Neural crest cell (in vitro differentiated cells): ENCODE measurements at regions not wholly inside any gene's neighbourhood (a gene's known extent, or its start where the extent isn't known, plus 50 kb on each side); places are given as distances from the start of the nearest gene placed in this dataset.

ENCODE experiments used
- DNase-seq: peaks from one replicate; pipeline ENCODE4 v3.0.0; 2021; ENCODE audit warnings: low read depth, mixed read lengths, low spot score
- H3K27ac Mint-ChIP-seq: one replicate; pipeline ENCODE4 v1.8.0; 2021; ENCODE audit warnings: mild to moderate bottlenecking, mixed read lengths; ENCODE audit not compliant: unreplicated experiment
- H3K27me3 Mint-ChIP-seq: 2 replicates; pipeline ENCODE4 v1.8.0; 2021; ENCODE audit warnings: low read depth, mild to moderate bottlenecking, mixed read lengths
- H3K36me3 Mint-ChIP-seq: 2 replicates; pipeline ENCODE4 v1.8.0; 2021; ENCODE audit warnings: low read depth, mild to moderate bottlenecking, mixed read lengths
- H3K4me1 Mint-ChIP-seq: 2 replicates; pipeline ENCODE4 v1.8.0; 2021; ENCODE audit warnings: mixed read lengths
- H3K4me3 Mint-ChIP-seq: one replicate; pipeline ENCODE4 v1.8.0; 2021; ENCODE audit warnings: mild to moderate bottlenecking, mixed read lengths
- H3K9me3 Mint-ChIP-seq: 2 replicates; pipeline ENCODE4 v1.8.0; 2021; ENCODE audit warnings: mixed read lengths
- TF ChIP-seq, protein P1 (sequence below): fragments of 200-600 bp; sonication (generic); conservative IDR thresholded peaks from 2 replicates; pipeline ENCODE4 v1.5.0; 2021; ENCODE audit warnings: antibody characterized with exemption, mild to moderate bottlenecking

DNA sequence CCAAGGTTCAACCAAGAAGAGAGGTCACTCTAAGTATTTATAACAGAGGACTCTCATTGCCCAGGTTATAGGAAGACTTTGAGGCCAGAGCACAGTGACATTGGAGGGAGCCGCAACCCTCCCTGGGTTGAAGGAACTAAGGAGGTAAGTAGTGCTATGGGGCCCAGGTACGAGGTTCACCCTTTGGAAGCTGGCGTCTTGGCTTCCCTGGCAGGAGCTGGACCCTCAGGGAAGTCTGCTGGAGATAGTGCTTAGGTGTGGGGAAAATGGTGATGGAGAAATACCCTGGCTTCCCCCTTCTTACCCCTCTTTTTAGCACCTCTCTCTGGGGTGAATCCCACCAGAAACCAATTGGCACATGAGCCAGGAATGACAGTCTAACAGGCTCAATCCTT lies 317.9 kb upstream of the ZNF32 start:
- Mint-ChIP-seq H3K36me3 (no peaks in the 10 kb centered on the region), H3K27ac (no peak overlapping the region), H3K27me3 (peaks cover 3% of the 10 kb centered on the region), H3K4me3 (no peak overlapping the region), H3K9me3 (no peaks in the 10 kb centered on the region), H3K4me1 (no peaks in the 10 kb centered on the region)
- DNase-seq = no peak
- TF ChIP-seq, protein P1, sequence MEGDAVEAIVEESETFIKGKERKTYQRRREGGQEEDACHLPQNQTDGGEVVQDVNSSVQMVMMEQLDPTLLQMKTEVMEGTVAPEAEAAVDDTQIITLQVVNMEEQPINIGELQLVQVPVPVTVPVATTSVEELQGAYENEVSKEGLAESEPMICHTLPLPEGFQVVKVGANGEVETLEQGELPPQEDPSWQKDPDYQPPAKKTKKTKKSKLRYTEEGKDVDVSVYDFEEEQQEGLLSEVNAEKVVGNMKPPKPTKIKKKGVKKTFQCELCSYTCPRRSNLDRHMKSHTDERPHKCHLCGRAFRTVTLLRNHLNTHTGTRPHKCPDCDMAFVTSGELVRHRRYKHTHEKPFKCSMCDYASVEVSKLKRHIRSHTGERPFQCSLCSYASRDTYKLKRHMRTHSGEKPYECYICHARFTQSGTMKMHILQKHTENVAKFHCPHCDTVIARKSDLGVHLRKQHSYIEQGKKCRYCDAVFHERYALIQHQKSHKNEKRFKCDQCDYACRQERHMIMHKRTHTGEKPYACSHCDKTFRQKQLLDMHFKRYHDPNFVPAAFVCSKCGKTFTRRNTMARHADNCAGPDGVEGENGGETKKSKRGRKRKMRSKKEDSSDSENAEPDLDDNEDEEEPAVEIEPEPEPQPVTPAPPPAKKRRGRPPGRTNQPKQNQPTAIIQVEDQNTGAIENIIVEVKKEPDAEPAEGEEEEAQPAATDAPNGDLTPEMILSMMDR = no peak

DNA sequence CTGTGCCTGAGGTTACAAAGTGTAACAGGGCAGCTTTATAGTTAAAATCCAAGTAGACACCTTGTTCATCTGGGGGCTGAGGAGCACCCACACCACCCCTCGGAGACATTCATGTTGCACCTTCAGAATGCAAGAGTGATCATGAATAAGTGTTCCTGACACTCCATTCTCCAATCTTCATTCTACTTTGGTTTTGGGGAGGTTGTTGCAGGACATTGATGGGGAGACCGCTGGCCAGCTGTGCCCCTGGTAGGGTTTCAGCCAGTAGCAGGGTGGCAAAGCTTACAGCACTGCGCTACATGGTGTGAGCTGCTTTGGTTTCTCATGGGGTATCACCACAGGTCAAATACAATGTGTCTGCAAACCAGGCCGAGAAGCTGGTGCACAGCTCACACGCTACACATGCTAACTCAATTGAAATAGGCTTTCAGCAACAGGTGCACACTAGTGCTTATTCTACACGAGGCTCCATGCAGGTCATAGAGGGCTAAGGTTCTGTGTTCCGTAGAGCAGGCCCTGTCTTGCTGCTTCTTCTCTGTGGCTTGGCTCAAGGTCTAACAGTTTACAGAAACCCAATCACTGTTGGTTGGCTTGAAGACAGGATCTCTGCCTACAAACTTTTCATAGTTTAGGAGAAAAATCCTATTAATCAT lies 317.4 kb upstream of the ZNF32 start:
- DNase-seq = no peak
- Mint-ChIP-seq H3K27ac (no peak overlapping the region), H3K4me3 (no peak overlapping the region), H3K27me3 (peaks cover 3% of the 10 kb centered on the region), H3K4me1 (no peaks in the 10 kb centered on the region), H3K9me3 (no peaks in the 10 kb centered on the region), H3K36me3 (no peaks in the 10 kb centered on the region)
- TF ChIP-seq, protein P1 = no peak

DNA sequence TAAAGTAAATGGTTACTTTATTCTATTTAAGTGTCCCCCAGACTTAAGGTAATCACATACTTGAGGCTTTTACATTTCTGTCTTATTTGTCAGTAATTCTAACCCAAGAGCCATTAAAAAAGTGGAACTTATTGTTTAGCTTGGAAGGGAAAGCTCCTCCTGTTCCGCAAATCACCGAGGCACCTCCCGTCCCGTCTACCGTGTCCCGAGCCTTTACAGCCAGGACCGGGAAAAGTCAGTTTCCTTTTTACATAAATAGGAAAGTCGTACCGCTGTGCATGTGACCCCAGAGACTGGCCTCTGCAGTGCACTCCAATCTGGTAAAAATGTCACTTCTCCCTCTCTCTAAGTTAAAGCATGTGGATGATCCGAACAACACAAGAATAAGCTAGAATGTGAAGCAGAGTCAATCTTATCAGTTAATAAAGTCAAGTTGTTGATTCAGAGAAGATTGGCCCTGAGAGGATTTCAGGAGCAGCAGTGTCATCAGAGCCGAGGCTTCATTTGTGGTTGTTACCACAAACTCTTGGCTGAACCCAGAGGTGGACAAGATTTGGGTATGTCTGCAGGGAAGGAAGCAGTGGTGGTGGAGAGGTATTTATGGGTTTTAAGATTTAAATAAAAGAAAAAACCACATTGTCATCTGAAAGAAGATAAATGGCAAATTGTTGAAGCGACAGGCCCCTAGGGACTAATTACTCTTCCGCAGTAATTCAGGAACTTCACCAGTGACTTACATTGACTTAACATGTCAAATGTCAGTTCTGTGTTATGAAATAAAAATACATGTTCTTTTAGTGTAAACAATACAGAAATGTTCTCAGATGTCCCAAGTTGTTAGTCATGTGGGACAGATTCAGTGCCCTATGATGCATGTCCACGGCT lies 316.6 kb upstream of the ZNF32 start:
- no peak overlapping the region for H3K27ac Mint-ChIP-seq
- no peaks in the 10 kb centered on the region for H3K9me3 Mint-ChIP-seq
- peaks cover 3% of the 10 kb centered on the region for H3K27me3 Mint-ChIP-seq
- H3K4me3 Mint-ChIP-seq = no peak overlapping the region
- DNase-seq = no peak
- TF ChIP-seq, protein P1 = no peak
- peaks cover 1% of the 10 kb centered on the region for H3K4me1 Mint-ChIP-seq
- H3K36me3 Mint-ChIP-seq = no peaks in the 10 kb centered on the region

DNA sequence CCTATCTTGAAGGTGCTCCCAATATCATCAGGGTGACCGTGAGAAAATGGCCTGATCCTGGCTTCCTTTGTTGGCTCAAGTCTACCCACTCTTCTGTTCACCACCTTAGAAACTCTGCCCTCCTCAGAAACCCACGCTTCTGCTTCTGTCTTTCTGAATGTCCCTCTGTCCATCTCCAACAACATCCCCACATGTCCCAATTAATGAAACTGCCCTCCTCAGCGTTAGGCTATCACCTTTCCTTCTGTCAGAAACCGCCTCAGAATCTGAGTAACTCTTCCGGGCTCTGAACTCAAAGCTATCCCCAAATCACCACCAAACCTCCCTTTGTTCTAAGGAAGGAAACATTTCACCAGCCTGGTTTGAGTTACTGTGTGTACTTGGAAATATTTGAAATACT lies 315.8 kb upstream of the ZNF32 start:
- peaks cover 4% of the 10 kb centered on the region for H3K4me1 Mint-ChIP-seq
- no peaks in the 10 kb centered on the region for H3K36me3 Mint-ChIP-seq
- no peaks in the 10 kb centered on the region for H3K9me3 Mint-ChIP-seq
- no peak for DNase-seq
- H3K27ac Mint-ChIP-seq = peak overlapping the region; percentile 45
- peaks cover 3% of the 10 kb centered on the region for H3K27me3 Mint-ChIP-seq
- TF ChIP-seq, protein P1 = no peak
- no peak overlapping the region for H3K4me3 Mint-ChIP-seq

DNA sequence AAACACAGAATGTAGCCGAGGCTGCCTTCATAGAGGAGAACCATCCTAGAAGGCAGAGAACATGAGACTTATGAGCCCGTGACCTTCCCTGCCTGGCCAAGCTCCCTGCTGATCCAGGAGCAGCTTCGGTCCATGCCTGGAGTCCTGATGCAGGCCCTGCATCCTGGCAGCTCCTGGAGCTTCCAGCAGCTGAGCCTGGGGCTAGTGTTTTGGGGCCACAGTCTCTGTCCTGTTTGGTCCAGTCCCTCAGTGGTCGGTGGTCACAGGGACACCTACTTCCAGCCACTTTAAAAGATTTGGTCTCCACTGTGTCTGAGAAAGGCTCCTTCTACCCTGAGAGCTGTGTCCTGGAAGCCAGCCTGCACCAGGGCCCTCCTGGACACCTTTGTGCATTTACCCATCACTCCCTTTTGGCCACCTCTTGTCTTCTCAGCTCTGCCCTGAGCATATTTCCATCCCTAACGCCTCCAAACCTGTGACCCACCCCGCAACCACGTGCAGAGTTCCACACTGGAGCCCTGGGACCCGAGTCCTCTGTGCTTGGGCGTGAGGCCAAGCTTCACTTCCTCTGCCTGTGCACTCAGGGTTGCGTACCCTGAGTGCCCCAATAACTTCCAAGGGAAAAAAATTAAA lies 315.2 kb upstream of the ZNF32 start:
- no peaks in the 10 kb centered on the region for H3K9me3 Mint-ChIP-seq
- H3K4me3 Mint-ChIP-seq = no peak overlapping the region
- H3K27me3 Mint-ChIP-seq = peaks cover under 1% of the 10 kb centered on the region
- DNase-seq = no peak
- H3K36me3 Mint-ChIP-seq = no peaks in the 10 kb centered on the region
- peaks cover 4% of the 10 kb centered on the region for H3K4me1 Mint-ChIP-seq
- no peak overlapping the region for H3K27ac Mint-ChIP-seq
- TF ChIP-seq, protein P1 = no peak
